IMR-90 (cell line): ENCODE measurements at regions not wholly inside any gene's neighbourhood (a gene's known extent, or its start where the extent isn't known, plus 50 kb on each side); places are given as distances from the start of the nearest gene placed in this dataset.

Experiments used
- ATAC-seq: fragments of 200-7000 bp; cut with Tn5 transposase; 2 replicates; pipeline ENCODE4 v1.9.1; 2020; ENCODE audit warnings: low read depth, mild to moderate bottlenecking, moderate library complexity
- BruUV-seq: library from RNA; stranded (reverse); fragments of 400-500 nt; replicated peaks from 2 replicates; lab custom pipeline; 2021; lab: Mats Ljungman, UMichigan
- CTCF ChIA-PET: fragments of 300-600 bp; formaldehyde crosslinking; extraction: SDS; loops from one replicate; lab custom pipeline; 2021; ENCODE audit warnings: antibody characterized with exemption; lab: Yijun Ruan, JAX
- POLR2A ChIA-PET: fragments of 300-600 bp; sonication (Branson Sonifier 250); formaldehyde crosslinking; loops from one replicate; lab custom pipeline; 2022; ENCODE audit warnings: antibody characterized with exemption; ENCODE audit not compliant: unreplicated experiment; lab: Charles Lee
- DNase-seq: peaks from one replicate; pipeline ENCODE4 v3.0.0; 2013
- H2AFZ ChIP-seq: replicated peaks from 2 replicates; pipeline ENCODE3; 2013; ENCODE audit warnings: low read length, mild to moderate bottlenecking; ENCODE audit not compliant: poor library complexity
- H2AK5ac ChIP-seq: 2 replicates; pipeline ENCODE4 v1.6.1; 2013; ENCODE audit warnings: low read depth, low read length, inconsistent platforms
- H2AK9ac ChIP-seq: replicated peaks from 2 replicates; pipeline ENCODE3; 2013; ENCODE audit warnings: mild to moderate bottlenecking, low read depth, low read length, moderate library complexity; ENCODE audit not compliant: poor library complexity
- H2BK120ac ChIP-seq: 2 replicates; pipeline ENCODE4 v1.6.1; 2013; ENCODE audit warnings: low read depth, low read length, inconsistent platforms
- H2BK15ac ChIP-seq: 3 replicates; pipeline ENCODE4 v1.6.1; 2013; ENCODE audit warnings: low read depth, low read length, inconsistent platforms
- H2BK20ac ChIP-seq: 2 replicates; pipeline ENCODE4 v1.6.1; 2013; ENCODE audit warnings: low read depth, mild to moderate bottlenecking, inconsistent platforms, low read length, moderate library complexity
- H2BK5ac ChIP-seq: 2 replicates; pipeline ENCODE4 v1.6.1; 2013; ENCODE audit warnings: mild to moderate bottlenecking, low read depth, low read length, inconsistent platforms; ENCODE audit not compliant: poor library complexity, severe bottlenecking
- H3K14ac ChIP-seq: replicated peaks from 2 replicates; pipeline ENCODE4 v1.6.1; 2013; ENCODE audit warnings: low read depth, low read length, inconsistent platforms
- H3K18ac ChIP-seq: 2 replicates; pipeline ENCODE4 v1.6.1; 2013; ENCODE audit warnings: low read depth, low read length, control low read depth
- H3K23ac ChIP-seq: 2 replicates; pipeline ENCODE4 v1.6.1; 2013; ENCODE audit warnings: low read depth, low read length, inconsistent platforms
- H3K27ac ChIP-seq: 2 replicates; pipeline ENCODE4 v1.5.1; 2013; ENCODE audit warnings: mild to moderate bottlenecking, control low read depth, low read length; ENCODE audit not compliant: insufficient read depth
- H3K27me3 ChIP-seq: 2 replicates; pipeline ENCODE4 v1.6.1; 2013; ENCODE audit warnings: low read length; ENCODE audit not compliant: control insufficient read depth, insufficient read depth
- H3K36me3 ChIP-seq: 2 replicates; pipeline ENCODE4 v1.6.1; 2013; ENCODE audit warnings: low read length, mixed read lengths; ENCODE audit not compliant: control insufficient read depth, insufficient read depth
- H3K4ac ChIP-seq: 2 replicates; pipeline ENCODE4 v1.6.1; 2013; ENCODE audit warnings: low read depth, low read length, inconsistent platforms
- H3K4me1 ChIP-seq: 2 replicates; pipeline ENCODE4 v1.6.1; 2013; ENCODE audit warnings: low read length, mixed read lengths; ENCODE audit not compliant: control insufficient read depth, insufficient read depth
- H3K4me2 ChIP-seq: 2 replicates; pipeline ENCODE4 v1.6.1; 2013; ENCODE audit warnings: low read depth, mild to moderate bottlenecking, control low read depth, low read length, moderate library complexity
- H3K4me3 ChIP-seq: 2 replicates; pipeline ENCODE4 v1.5.1; 2013; ENCODE audit warnings: low read depth, mild to moderate bottlenecking, control low read depth, low read length, moderate library complexity; ENCODE audit not compliant: insufficient read depth
- H3K56ac ChIP-seq: 2 replicates; pipeline ENCODE4 v1.6.1; 2013; ENCODE audit warnings: low read length, inconsistent platforms; ENCODE audit not compliant: insufficient read depth; ENCODE audit errors: extremely low read depth
- H3K79me1 ChIP-seq, 2 experiments: 2 replicates each; pipeline ENCODE4 v1.6.1; 2013; ENCODE audit warnings: low read length in 2 of 2, inconsistent platforms in 1 of 2, low read depth in 1 of 2
- H3K9ac ChIP-seq: 2 replicates; pipeline ENCODE4 v1.6.1; 2013; ENCODE audit warnings: low read depth, low read length, control low read depth
- H3K9me1 ChIP-seq: 2 replicates; pipeline ENCODE4 v1.6.1; 2013; ENCODE audit warnings: low read length, inconsistent platforms; ENCODE audit not compliant: insufficient read depth
- H3K9me3 ChIP-seq: 2 replicates; pipeline ENCODE4 v1.6.1; 2013; ENCODE audit warnings: low read length; ENCODE audit not compliant: control insufficient read depth, insufficient read depth
- H4K20me1 ChIP-seq: 2 replicates; pipeline ENCODE4 v1.6.1; 2013; ENCODE audit warnings: low read length, inconsistent platforms; ENCODE audit not compliant: insufficient read depth
- H4K5ac ChIP-seq: 2 replicates; pipeline ENCODE4 v1.6.1; 2013; ENCODE audit warnings: mild to moderate bottlenecking, low read depth, low read length, control low read depth
- H4K8ac ChIP-seq, 2 experiments: 2 replicates each; pipeline ENCODE4 v1.6.1; 2013; ENCODE audit warnings: low read depth in 2 of 2, low read length in 2 of 2, control low read depth in 1 of 2, inconsistent platforms in 1 of 2
- H4K91ac ChIP-seq: 2 replicates; pipeline ENCODE4 v1.6.1; 2013; ENCODE audit warnings: low read depth, low read length, inconsistent platforms; ENCODE audit not compliant: insufficient read depth
- BHLHE40 ChIP-seq: fragments of 150-350 bp; IDR thresholded peaks from 2 replicates; pipeline ENCODE4 v1.6.1; 2016; ENCODE audit warnings: mild to moderate bottlenecking, low read depth, low read length
- CHD1 ChIP-seq: IDR thresholded peaks from 2 replicates; pipeline ENCODE4 v1.6.1; 2012; ENCODE audit warnings: low read depth, low read length, improper control_type of control experiment
- CTCF ChIP-seq: conservative IDR thresholded peaks from 2 replicates; pipeline ENCODE4 v1.5.1; 2012; ENCODE audit warnings: mild to moderate bottlenecking, low read depth, low read length, improper control_type of control experiment
- FOS ChIP-seq: fragments of 150-350 bp; IDR thresholded peaks from 2 replicates; pipeline ENCODE4 v1.6.1; 2016; ENCODE audit warnings: low read depth, low read length
- MAFK ChIP-seq: IDR thresholded peaks from 2 replicates; pipeline ENCODE4 v1.6.1; 2012; ENCODE audit warnings: low read depth, low read length, improper control_type of control experiment
- NFE2L2 ChIP-seq: fragments of 150-350 bp; IDR thresholded peaks from 2 replicates; pipeline ENCODE4 v1.6.1; 2016; ENCODE audit warnings: low read depth, mild to moderate bottlenecking, low read length
- POLR2A ChIP-seq: IDR thresholded peaks from 2 replicates; pipeline ENCODE4 v1.6.1; 2012; ENCODE audit warnings: mild to moderate bottlenecking, low read depth, low read length
- RCOR1 ChIP-seq: IDR thresholded peaks from 2 replicates; pipeline ENCODE4 v1.6.1; 2012; ENCODE audit warnings: mild to moderate bottlenecking, low read length, improper control_type of control experiment; ENCODE audit not compliant: insufficient replicate concordance
- RFX5 ChIP-seq: IDR thresholded peaks from 2 replicates; pipeline ENCODE4 v1.8.0; 2012; ENCODE audit warnings: low read depth, mild to moderate bottlenecking, low read length, moderate library complexity
- SMC3 ChIP-seq: fragments of 150-350 bp; IDR thresholded peaks from 2 replicates; pipeline ENCODE4 v1.6.1; 2016; ENCODE audit warnings: low read depth, mild to moderate bottlenecking, antibody characterized with exemption, low read length, moderate library complexity
- USF2 ChIP-seq: fragments of 150-350 bp; IDR thresholded peaks from 2 replicates; pipeline ENCODE4 v1.6.1; 2017; ENCODE audit warnings: mild to moderate bottlenecking, antibody characterized with exemption, low read length, low read depth
- WGBS, 2 experiments: methylation state at CpG; one replicate each; pipeline versions ENCODE4 v1.1.5 to v1.1.7; 2013; ENCODE audit warnings: missing lambda C conversion rate in 2 of 2; ENCODE audit not compliant: insufficient read length in 1 of 2; ENCODE audit errors: extremely low coverage in 2 of 2; 5-methylcytosine and 5-hydroxymethylcytosine counted together
- dilution Hi-C: fragments of 300-500 bp; cut with HindIII; formaldehyde crosslinking; loops from one replicate; pipeline ENCODE4 v1.14.3; 2018; ENCODE audit warnings: low sequenced_read_pairs; ENCODE audit not compliant: unreplicated experiment
- in situ Hi-C: fragments of 300-500 bp; cut with MboI; formaldehyde crosslinking; loops from 3 replicates; pipeline ENCODE4 v1.14.3; 2019; ENCODE audit warnings: low sequenced_read_pairs, inconsistent platforms, mixed read lengths
- intact Hi-C: fragments of 100-400 bp; cut with micrococcal nuclease; formaldehyde crosslinking; loops from 2 replicates; pipeline ENCODE4 v1.10.0; 2022

GRCh38 chr5:142233083-142234032 is 91.5 kb downstream of the SPRY4 start:
- no peaks in the 10 kb centered on the region for H3K9me1 ChIP-seq
- H2AK9ac ChIP-seq = no peak overlapping the region
- no peak overlapping the region for H3K23ac ChIP-seq
- BruUV-seq = no TSS peak
- H4K5ac ChIP-seq = no peak overlapping the region
- intact Hi-C loops = no loop called here
- ATAC-seq (no peak), DNase-seq (no peak)
- no peak for TF ChIP-seq USF2
- TF ChIP-seq MAFK = no peak
- no peak for TF ChIP-seq RCOR1
- no peak for TF ChIP-seq RFX5
- TF ChIP-seq BHLHE40 = no peak
- no peak for TF ChIP-seq POLR2A
- TF ChIP-seq FOS = no peak
- no peak for TF ChIP-seq CTCF
- TF ChIP-seq NFE2L2 = no peak
- no peak for TF ChIP-seq CHD1
- no peak for TF ChIP-seq SMC3
- H4K8ac ChIP-seq = no peak overlapping the region
- ChIA-PET POLR2A (no interaction called here), CTCF (interaction anchor here (1.2 kb wide), 1 partner anchor 14 kb away, joined by 3 read pairs; no protein-coding TSS in a partner anchor)
- H3K14ac ChIP-seq = no peak overlapping the region
- H2AFZ ChIP-seq = no peak overlapping the region
- H3K4me1 ChIP-seq = no peaks in the 10 kb centered on the region
- H3K18ac ChIP-seq = no peak overlapping the region
- no peak overlapping the region for H3K9ac ChIP-seq
- in situ Hi-C loops = no loop called here
- H4K91ac ChIP-seq = no peak overlapping the region
- H3K9me3 ChIP-seq = peaks cover 2% of the 10 kb centered on the region; the same call in 1 of the 2 replicates
- 91% methylated on average over 9 of the region's 16 CpGs; no CpG with 5 or more reads in 1 of the 2 experiments for WGBS, 2 experiments
- no peak overlapping the region for H3K4me2 ChIP-seq
- dilution Hi-C loops = no loop called here
- H4K20me1 ChIP-seq = no peaks in the 10 kb centered on the region
- H2AK5ac ChIP-seq = no peak overlapping the region
- no peak overlapping the region for H3K4me3 ChIP-seq
- H2BK5ac ChIP-seq = no peak overlapping the region
- no peaks in the 10 kb centered on the region for H3K79me1 ChIP-seq
- no peak overlapping the region for H3K4ac ChIP-seq
- no peaks in the 10 kb centered on the region for H3K36me3 ChIP-seq
- H2BK20ac ChIP-seq = no peak overlapping the region
- H2BK15ac ChIP-seq = no peak overlapping the region
- no peak overlapping the region for H2BK120ac ChIP-seq
- H3K27me3 ChIP-seq = no peaks in the 10 kb centered on the region
- H3K56ac ChIP-seq = no peak overlapping the region
- H3K27ac ChIP-seq = no peak overlapping the region
